NCI-H524 treated with DMSO at 0.1 percent for 48 hours (cell line): ENCODE measurements at regions not wholly inside any gene's neighbourhood (a gene's known extent, or its start where the extent isn't known, plus 50 kb on each side); places are given as distances from the start of the nearest gene placed in this dataset.

Experiments
- DNase-seq: peaks from one replicate; lab custom pipeline; 2025; lab: John Stamatoyannopoulos, UW

DNA sequence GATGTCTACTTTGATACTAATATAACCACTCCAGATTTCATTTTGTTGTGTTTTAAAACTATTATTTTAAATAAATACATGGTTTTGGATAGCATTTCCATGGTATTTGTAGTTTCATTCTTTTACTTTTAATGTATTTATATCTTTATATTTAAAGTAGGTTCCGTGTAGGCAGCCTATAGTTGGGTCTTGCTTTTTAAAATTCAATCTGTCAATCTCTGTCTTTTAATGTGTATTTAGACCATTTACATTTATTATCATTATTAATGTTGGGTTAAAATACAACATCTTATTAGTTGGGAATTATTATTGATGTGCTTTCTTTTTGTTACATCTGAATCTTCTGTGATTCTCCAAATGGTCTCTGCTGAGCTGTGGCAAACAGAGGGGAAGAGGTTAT is 412.1 kb downstream of the NPIPA7 start:
- no peak for DNase-seq

GRCh38 chr16:16797239-16797638 is 418.3 kb downstream of the NPIPA7 start:
- DNase-seq = no peak

DNA sequence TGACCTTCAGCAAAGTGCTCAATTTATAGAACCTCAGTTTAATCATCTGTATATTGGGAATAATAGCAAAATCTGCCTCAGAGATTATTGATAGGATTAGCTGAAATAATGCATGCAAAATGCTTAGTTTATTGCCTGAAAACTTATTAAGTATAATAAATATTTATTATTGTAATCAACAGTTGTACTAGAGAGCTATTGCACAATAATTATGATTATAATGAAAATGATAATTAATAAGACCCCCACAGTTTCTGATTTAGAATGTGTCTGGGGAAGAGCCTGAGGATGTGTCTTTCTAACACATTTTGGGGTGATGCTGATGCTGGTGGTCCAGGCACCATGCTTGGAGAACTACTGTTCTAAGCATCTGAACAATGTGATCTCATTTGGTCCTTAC is 419.6 kb downstream of the NPIPA7 start:
- DNase-seq = no peak

DNA sequence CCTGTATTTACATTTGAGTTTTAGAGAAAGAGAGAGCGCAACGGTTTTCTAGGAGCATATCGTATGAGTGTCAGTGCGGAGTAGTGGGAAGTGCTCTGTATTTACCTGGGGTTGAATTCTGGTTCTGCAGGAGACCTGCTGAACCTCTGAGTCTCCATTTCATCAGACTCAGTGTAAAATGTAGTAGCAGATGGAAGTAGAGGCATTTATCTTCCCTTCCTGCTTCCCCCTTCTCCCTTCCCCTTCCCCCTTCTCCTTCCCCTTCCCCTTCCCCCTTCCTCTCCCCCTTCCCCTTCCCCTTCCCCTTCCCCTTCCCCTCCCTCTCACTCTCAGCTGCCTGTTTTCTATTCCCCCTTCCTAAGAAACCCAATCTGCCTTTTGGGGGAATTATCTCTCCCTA is 426.9 kb downstream of the NPIPA7 start:
- DNase-seq = no peak

GRCh38 chr16:16815641-16816040 is 436.7 kb downstream of the NPIPA7 start:
- DNase-seq = no peak

- no peak for DNase-seq
These were observed 438.3 kb downstream of the NPIPA7 start for GRCh38 chr16:16817196-16817595.

DNA sequence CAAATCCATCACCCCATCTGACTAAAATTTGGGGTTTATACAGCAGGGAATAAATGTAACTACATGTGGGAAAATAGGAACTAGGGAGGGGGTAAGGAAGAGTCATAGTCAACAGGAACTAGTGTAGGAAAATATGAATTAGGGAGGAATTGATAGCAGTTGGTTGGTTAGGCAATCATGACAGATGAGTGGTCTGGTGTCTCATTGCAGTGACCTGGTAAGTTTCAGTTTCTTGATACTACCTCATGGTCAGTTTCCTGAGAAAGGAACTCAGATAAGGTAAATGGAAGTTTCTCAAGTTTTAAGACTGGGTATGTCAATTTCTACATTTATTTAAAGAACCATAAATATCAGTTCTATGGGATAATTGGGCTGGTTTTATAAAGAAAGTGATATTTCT is 442.3 kb downstream of the NPIPA7 start:
- DNase-seq = no peak

GRCh38 chr16:16828913-16829398 is 450.0 kb downstream of the NPIPA7 start:
- no peak for DNase-seq

GRCh38 chr16:16830401-16830800 is 451.5 kb downstream of the NPIPA7 start:
- no peak for DNase-seq

- no peak for DNase-seq
These were observed 452.0 kb downstream of the NPIPA7 start for GRCh38 chr16:16830973-16831372.

- no peak for DNase-seq
These were observed 454.2 kb downstream of the NPIPA7 start for GRCh38 chr16:16833165-16833564.

- no peak for DNase-seq
These were observed 471.3 kb downstream of the NPIPA7 start for GRCh38 chr16:16850274-16850673.

GRCh38 chr16:16857012-16857411 is 478.1 kb downstream of the NPIPA7 start:
- no peak for DNase-seq

GRCh38 chr16:16857603-16858283 is 478.8 kb downstream of the NPIPA7 start:
- peak; percentile 88 for DNase-seq

GRCh38 chr16:16861546-16861945 is 482.6 kb downstream of the NPIPA7 start:
- peak; percentile 10 for DNase-seq

DNA sequence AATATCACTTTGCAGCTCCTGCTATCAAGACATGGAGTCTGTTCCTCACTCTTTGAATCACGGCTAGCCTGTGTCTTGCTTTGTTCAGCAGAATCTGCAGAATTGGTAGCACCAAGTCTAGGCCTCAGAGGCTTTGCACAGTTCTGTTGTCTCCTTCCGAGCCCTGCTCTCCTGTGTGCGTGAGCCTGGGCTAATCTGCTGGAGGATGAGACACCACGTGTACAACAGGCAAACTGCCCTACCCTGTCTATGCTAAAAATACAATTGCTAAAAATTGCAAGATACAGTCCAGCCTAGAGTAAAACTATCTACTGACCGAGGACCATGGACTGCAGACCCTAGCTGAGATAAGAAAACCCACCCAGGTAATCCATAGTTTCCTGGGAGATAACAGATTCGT is 484.7 kb downstream of the NPIPA7 start:
- DNase-seq = no peak

GRCh38 chr16:16864536-16864935 is 485.6 kb downstream of the NPIPA7 start:
- DNase-seq = no peak

GRCh38 chr16:16865374-16865773 is 486.4 kb downstream of the NPIPA7 start:
- DNase-seq = no peak

DNA sequence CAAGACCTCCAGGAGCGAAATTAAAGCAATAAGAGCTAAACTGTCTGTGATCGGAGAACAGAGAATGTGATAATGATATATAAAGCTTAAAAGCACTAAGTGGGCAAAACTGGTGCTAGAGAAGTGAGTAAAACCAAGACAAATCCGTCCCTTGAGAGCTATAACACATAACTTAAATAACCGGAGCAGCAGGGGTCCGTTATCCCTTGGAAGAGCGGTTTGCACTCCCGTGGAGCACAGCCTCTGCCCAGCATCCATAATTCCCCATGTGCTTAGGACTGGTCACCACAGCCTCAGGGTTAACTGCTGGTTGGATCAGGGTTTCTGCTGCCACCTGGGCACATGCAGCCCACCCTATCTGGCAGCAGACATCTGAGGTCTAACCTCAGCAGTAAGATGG is 489.0 kb downstream of the NPIPA7 start:
- peak; percentile 80 for DNase-seq

- DNase-seq = no peak
These were observed 489.8 kb downstream of the NPIPA7 start for GRCh38 chr16:16868727-16869126.

DNA sequence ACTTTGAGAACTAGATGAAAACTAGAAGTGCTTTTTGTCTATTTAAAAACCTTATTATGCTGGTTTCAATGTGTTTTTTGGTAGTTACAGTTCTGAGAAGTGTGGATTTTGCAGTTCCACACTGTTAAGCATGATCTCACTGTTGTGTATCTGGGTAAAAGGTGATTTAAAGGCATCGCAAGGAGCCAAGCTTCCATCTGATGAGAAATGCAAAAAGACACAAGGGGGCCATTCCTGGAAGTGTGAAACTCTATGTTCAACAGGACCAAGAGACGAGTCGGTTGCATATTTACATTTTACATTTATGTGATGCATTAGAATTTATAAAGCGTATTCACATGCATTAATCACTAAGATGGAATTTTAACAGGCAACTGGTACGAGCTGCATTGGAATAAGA is 490.8 kb downstream of the NPIPA7 start:
- DNase-seq = no peak

- DNase-seq = no peak
These were observed 492.3 kb downstream of the NPIPA7 start for GRCh38 chr16:16871196-16871595.

DNA sequence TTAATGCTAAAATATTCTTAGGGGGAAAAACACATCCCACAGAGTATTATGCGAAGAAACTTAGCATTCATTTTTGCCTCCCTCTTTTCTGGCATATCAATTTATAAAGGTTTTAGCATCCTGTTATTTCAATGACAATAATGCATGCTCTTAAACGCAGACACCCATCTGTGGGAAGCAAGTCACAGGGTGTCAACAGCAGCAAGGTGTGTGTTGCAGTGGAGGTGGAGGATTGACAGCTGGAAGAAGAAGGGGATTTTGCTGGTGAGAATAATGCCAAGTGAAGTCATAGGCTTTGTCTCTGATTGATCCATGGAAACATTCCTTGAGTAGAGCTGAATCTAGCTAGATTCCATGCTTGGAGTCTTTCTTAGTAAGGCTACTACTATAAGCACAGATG is 498.1 kb downstream of the NPIPA7 start:
- no peak for DNase-seq

GRCh38 chr16:16879567-16880251 is 500.8 kb downstream of the NPIPA7 start:
- no peak for DNase-seq
